ENCODE measurements at regions not wholly inside any gene's neighbourhood (a gene's known extent, or its start where the extent isn't known, plus 50 kb on each side); places are given as distances from the start of the nearest gene placed in this dataset.

DNA sequence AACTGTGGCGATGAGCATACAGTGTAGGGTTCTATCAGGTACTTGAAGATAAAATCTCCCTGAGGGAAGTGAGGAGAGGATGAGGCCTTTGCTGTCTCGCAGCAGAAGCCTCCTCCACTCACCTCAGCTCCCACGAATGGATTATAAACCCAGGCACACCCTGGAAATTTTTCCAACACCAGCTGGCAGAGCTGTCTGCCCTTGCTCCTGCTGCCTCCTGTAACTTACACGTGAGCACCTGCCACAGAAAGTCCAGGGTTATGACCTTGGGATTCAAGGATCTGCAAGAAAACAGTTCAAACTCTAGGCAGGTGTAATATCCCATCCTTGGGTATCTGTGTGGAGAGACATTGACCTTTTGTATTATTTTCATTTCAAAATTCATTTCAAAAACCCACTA lies 70.9 kb upstream of the MYO16 start:
- WGBS (ENCODE audit: low lambda C conversion rate, missing lambda C conversion rate): 74% methylated on average over 4 of the region's 4 CpGs
- no peaks in the 10 kb centered on the region for H3K36me3 ChIP-seq (replicated peaks; ENCODE audit: insufficient read depth, low read depth)
- no peak for DNase-seq (ENCODE audit: low spot score)
- H4K20me1 ChIP-seq (ENCODE audit: insufficient read depth, poor library complexity, severe bottlenecking): no peaks in the 10 kb centered on the region
- H3K79me2 ChIP-seq: no peaks in the 10 kb centered on the region
- H3K4me3 ChIP-seq: no peak overlapping the region
- H3K9me2 ChIP-seq (replicated peaks; ENCODE audit: insufficient read depth): no peaks in the 10 kb centered on the region
- no peak overlapping the region for H3K27ac ChIP-seq
- TF ChIP-seq, protein P1, sequence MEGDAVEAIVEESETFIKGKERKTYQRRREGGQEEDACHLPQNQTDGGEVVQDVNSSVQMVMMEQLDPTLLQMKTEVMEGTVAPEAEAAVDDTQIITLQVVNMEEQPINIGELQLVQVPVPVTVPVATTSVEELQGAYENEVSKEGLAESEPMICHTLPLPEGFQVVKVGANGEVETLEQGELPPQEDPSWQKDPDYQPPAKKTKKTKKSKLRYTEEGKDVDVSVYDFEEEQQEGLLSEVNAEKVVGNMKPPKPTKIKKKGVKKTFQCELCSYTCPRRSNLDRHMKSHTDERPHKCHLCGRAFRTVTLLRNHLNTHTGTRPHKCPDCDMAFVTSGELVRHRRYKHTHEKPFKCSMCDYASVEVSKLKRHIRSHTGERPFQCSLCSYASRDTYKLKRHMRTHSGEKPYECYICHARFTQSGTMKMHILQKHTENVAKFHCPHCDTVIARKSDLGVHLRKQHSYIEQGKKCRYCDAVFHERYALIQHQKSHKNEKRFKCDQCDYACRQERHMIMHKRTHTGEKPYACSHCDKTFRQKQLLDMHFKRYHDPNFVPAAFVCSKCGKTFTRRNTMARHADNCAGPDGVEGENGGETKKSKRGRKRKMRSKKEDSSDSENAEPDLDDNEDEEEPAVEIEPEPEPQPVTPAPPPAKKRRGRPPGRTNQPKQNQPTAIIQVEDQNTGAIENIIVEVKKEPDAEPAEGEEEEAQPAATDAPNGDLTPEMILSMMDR (IDR thresholded peaks at IDR 0.05; ENCODE audit: poor library complexity): no peak
- TF ChIP-seq EZH2 (IDR thresholded peaks at IDR 0.05; ENCODE audit: borderline replicate concordance): no peak
- TF ChIP-seq EZH2phosphoT487 (IDR thresholded peaks at IDR 0.05; ENCODE audit: low read depth, severe bottlenecking, unreplicated experiment): no peak
- no peaks in the 10 kb centered on the region for H3K4me1 ChIP-seq (ENCODE audit: insufficient read depth)
- no peaks in the 10 kb centered on the region for H3K27me3 ChIP-seq
- no peak overlapping the region for H3K4me2 ChIP-seq
- H3K9me3 ChIP-seq (ENCODE audit: low read depth): no peaks in the 10 kb centered on the region
- no peak overlapping the region for H2AFZ ChIP-seq

DNA sequence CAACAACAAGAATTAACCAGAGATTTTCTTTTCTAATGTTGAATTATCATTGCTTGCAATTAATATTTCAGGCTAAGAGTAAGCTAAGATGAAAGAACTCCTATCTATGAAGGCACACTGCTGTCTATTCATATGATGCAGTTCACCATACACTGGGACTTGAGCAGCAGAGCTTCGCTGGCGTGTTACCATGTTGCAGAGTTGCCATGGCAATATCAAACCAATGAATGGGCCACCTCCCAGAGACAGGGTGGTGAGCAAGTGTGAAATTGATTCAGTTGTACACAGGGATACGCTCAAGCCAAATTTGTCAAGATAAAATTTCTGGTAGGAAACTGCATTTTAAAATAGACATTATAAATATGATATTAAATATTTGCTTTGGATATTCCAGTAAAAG lies 69.3 kb upstream of the MYO16 start:
- Histone ChIP-seq H3K4me2 (no peak overlapping the region), H3K27me3 (no peaks in the 10 kb centered on the region), H3K36me3 (replicated peaks; ENCODE audit: insufficient read depth, low read depth) (no peaks in the 10 kb centered on the region), H3K4me3 (no peak overlapping the region), H2AFZ (no peak overlapping the region), H4K20me1 (ENCODE audit: insufficient read depth, poor library complexity, severe bottlenecking) (no peaks in the 10 kb centered on the region), H3K9me2 (replicated peaks; ENCODE audit: insufficient read depth) (no peaks in the 10 kb centered on the region), H3K27ac (no peak overlapping the region), H3K79me2 (no peaks in the 10 kb centered on the region), H3K9me3 (ENCODE audit: low read depth) (no peaks in the 10 kb centered on the region), H3K4me1 (ENCODE audit: insufficient read depth) (no peaks in the 10 kb centered on the region)
- WGBS (ENCODE audit: low lambda C conversion rate, missing lambda C conversion rate): 90% methylated on average over 3 of the region's 3 CpGs
- DNase-seq (ENCODE audit: low spot score): no peak
- TF ChIP-seq EZH2phosphoT487 (IDR thresholded peaks at IDR 0.05; ENCODE audit: low read depth, severe bottlenecking, unreplicated experiment) (no peak), EZH2 (IDR thresholded peaks at IDR 0.05; ENCODE audit: borderline replicate concordance) (no peak)
- TF ChIP-seq, protein P1 (IDR thresholded peaks at IDR 0.05; ENCODE audit: poor library complexity): no peak

DNA sequence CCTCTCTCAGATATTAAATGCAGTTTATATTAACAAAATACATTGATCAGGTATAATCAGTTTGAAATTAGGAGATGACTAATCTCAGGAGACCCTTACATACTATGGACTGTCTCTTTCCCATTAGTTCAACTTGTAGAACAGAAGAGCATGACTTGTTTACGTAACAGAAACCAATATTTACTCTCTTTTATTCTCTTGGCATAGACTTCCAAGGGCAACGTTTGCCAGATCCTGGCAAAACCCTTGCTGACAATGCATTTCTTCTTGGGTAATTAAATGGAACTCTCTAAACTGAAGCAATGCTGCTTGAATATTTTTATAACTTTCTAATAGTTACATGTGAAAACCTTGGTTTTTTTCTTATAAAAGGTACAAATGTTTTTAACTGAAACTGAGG lies 68.3 kb upstream of the MYO16 start:
- no peaks in the 10 kb centered on the region for H3K9me3 ChIP-seq (ENCODE audit: low read depth)
- H3K79me2 ChIP-seq: no peaks in the 10 kb centered on the region
- TF ChIP-seq EZH2 (IDR thresholded peaks at IDR 0.05; ENCODE audit: borderline replicate concordance) (no peak), EZH2phosphoT487 (IDR thresholded peaks at IDR 0.05; ENCODE audit: low read depth, severe bottlenecking, unreplicated experiment) (no peak)
- TF ChIP-seq, protein P1 (IDR thresholded peaks at IDR 0.05; ENCODE audit: poor library complexity): no peak
- no peaks in the 10 kb centered on the region for H3K36me3 ChIP-seq (replicated peaks; ENCODE audit: insufficient read depth, low read depth)
- H3K27me3 ChIP-seq: no peaks in the 10 kb centered on the region
- no peaks in the 10 kb centered on the region for H3K4me1 ChIP-seq (ENCODE audit: insufficient read depth)
- H3K9me2 ChIP-seq (replicated peaks; ENCODE audit: insufficient read depth): no peaks in the 10 kb centered on the region
- H3K4me2 ChIP-seq: no peak overlapping the region
- no peak overlapping the region for H2AFZ ChIP-seq
- 26% methylated on average over 2 of the region's 2 CpGs for WGBS (ENCODE audit: low lambda C conversion rate, missing lambda C conversion rate)
- no peaks in the 10 kb centered on the region for H4K20me1 ChIP-seq (ENCODE audit: insufficient read depth, poor library complexity, severe bottlenecking)
- no peak overlapping the region for H3K4me3 ChIP-seq
- no peak for DNase-seq (ENCODE audit: low spot score)
- no peak overlapping the region for H3K27ac ChIP-seq
